ENCODE measurements at regions not wholly inside any gene's neighbourhood (a gene's known extent, or its start where the extent isn't known, plus 50 kb on each side); places are given as distances from the start of the nearest gene placed in this dataset.
"Not testable (repeated sequence)": the region's sequence is repeated elsewhere in the genome, so short reads cannot be mapped to it uniquely, and the experiment has no call there.

- Histone ChIP-seq H3K9me3 (ENCODE audit: low read length) (peaks cover 11% of the 10 kb centered on the region; the same call in 1 of the 2 replicates), H3K4me1 (ENCODE audit: insufficient read depth, low read length) (peaks cover 16% of the 10 kb centered on the region), H3K27ac (ENCODE audit: extremely low read length, insufficient read depth, low read length) (peak overlapping the region; percentile 44), H3K79me2 (ENCODE audit: insufficient read depth, low read length) (peaks cover 13% of the 10 kb centered on the region)
- H3K9ac ChIP-seq (ENCODE audit: insufficient read depth, low read depth, low read length); H3K4me2 ChIP-seq (ENCODE audit: low read depth, low read length); ATAC-seq; BruUV-seq (replicated peaks); in situ Hi-C loops (cut with HindIII; ENCODE audit: extremely low pct_ligation_motif_present, low pct_unique_long_range_greater_than_20kb); FAIRE-seq; DNase-seq (ENCODE audit: low spot score); CTCF ChIA-PET (ENCODE audit: low intra/inter-chr PET ratio, low total read pairs); H3K36me3 ChIP-seq (replicated peaks in 1 of 2; ENCODE audit: control insufficient read depth in 1 of 2, insufficient read depth in 2 of 2, low read length in 2 of 2); H4K20me1 ChIP-seq (ENCODE audit: insufficient read depth, low read length); H3K27me3 ChIP-seq (ENCODE audit: control insufficient read depth in 1 of 2, insufficient read depth in 2 of 2, low read length in 2 of 2); POLR2A ChIA-PET; H3K4me3 ChIP-seq (replicated peaks in 1 of 3; ENCODE audit: insufficient read depth in 1 of 3, low read depth in 2 of 3, low read length in 3 of 3); H2AFZ ChIP-seq (ENCODE audit: low read length): not testable (repeated sequence)
- peak; percentile 54; the same call in 1 of the 2 replicates for TF ChIP-seq NFE2L2 (IDR thresholded peaks at IDR 0.05; ENCODE audit: low read length)
- intact Hi-C loops (cut with micrococcal nuclease; ENCODE audit: unreplicated experiment), result loop anchor here (10.0 kb wide), 1 partner anchor 378 kb away; the partner anchor contains the start of gene ZNF782
- WGBS (ENCODE audit: low lambda C conversion rate), result 97% methylated on average over 2 of the region's 2 CpGs
These were observed 74.5 kb upstream of the CCDC180 start for GRCh38 chr9:97233009-97233400.

GRCh38 chr9:97232060-97233008, 75.1 kb upstream of the CCDC180 start:
- intact Hi-C loops (cut with micrococcal nuclease; ENCODE audit: unreplicated experiment), result loop anchor here (10.0 kb wide), 1 partner anchor 378 kb away; the partner anchor contains the start of gene ZNF782
- H3K4me3 ChIP-seq (replicated peaks in 1 of 3; ENCODE audit: insufficient read depth in 1 of 3, low read depth in 2 of 3, low read length in 3 of 3); H3K36me3 ChIP-seq (replicated peaks in 1 of 2; ENCODE audit: control insufficient read depth in 1 of 2, insufficient read depth in 2 of 2, low read length in 2 of 2); POLR2A ChIA-PET; H2AFZ ChIP-seq (ENCODE audit: low read length); FAIRE-seq; H3K27me3 ChIP-seq (ENCODE audit: control insufficient read depth in 1 of 2, insufficient read depth in 2 of 2, low read length in 2 of 2); H3K4me2 ChIP-seq (ENCODE audit: low read depth, low read length); ATAC-seq; BruUV-seq (replicated peaks); in situ Hi-C loops (cut with HindIII; ENCODE audit: extremely low pct_ligation_motif_present, low pct_unique_long_range_greater_than_20kb); CTCF ChIA-PET (ENCODE audit: low intra/inter-chr PET ratio, low total read pairs); H3K9ac ChIP-seq (ENCODE audit: insufficient read depth, low read depth, low read length); H4K20me1 ChIP-seq (ENCODE audit: insufficient read depth, low read length): not testable (repeated sequence)
- H3K4me1 ChIP-seq (ENCODE audit: insufficient read depth, low read length), result peaks cover 16% of the 10 kb centered on the region
- DNase-seq (ENCODE audit: low spot score), result peak; percentile 39
- peaks cover 13% of the 10 kb centered on the region for H3K79me2 ChIP-seq (ENCODE audit: insufficient read depth, low read length)
- peaks cover 11% of the 10 kb centered on the region; the same call in 1 of the 2 replicates for H3K9me3 ChIP-seq (ENCODE audit: low read length)
- peak overlapping the region; percentile 44 for H3K27ac ChIP-seq (ENCODE audit: extremely low read length, insufficient read depth, low read length)
- WGBS (ENCODE audit: low lambda C conversion rate), result 28% methylated on average over 13 of the region's 13 CpGs
- TF ChIP-seq RERE (CRISPR knock-in tag; IDR thresholded peaks at IDR 0.05; ENCODE audit: low read depth) (0 out of 2 replicates have a peak, but pooled peaks have one; percentile 25), ZNF331 (CRISPR knock-in tag; IDR thresholded peaks at IDR 0.05) (0 out of 2 replicates have a peak, but pooled peaks have one; percentile 24), ZKSCAN8 (CRISPR knock-in tag; IDR thresholded peaks at IDR 0.05; ENCODE audit: borderline replicate concordance) (0 out of 2 replicates have a peak, but pooled peaks have one; percentile 22), FOSL2 (CRISPR knock-in tag; IDR thresholded peaks at IDR 0.05) (peak; percentile 16; the same call in 1 of the 2 replicates), ATF2 (CRISPR knock-in tag; IDR thresholded peaks at IDR 0.05) (0 out of 2 replicates have a peak, but pooled peaks have one; percentile 26), SOX13 (IDR thresholded peaks at IDR 0.05) (peak; percentile 22; the same call in 1 of the 2 replicates), SOX13 (CRISPR knock-in tag; conservative IDR thresholded peaks at IDR 0.05 in 1 of 2, IDR thresholded peaks at IDR 0.05 in 1 of 2) (peak in 1 of 2 experiments; percentile 84; a peak in 2 of 4 replicates), MAX (IDR thresholded peaks at IDR 0.05) (0 out of 2 replicates have a peak, but pooled peaks have one; percentile 20)
